HEK293 (cell line): ENCODE measurements at regions not wholly inside any gene's neighbourhood (a gene's known extent, or its start where the extent isn't known, plus 50 kb on each side); places are given as distances from the start of the nearest gene placed in this dataset.

Experiments used
- CTCF ChIA-PET: fragments of 350-600 bp; formaldehyde crosslinking; extraction: SDS; loops from one replicate; lab custom pipeline; 2021; ENCODE audit warnings: antibody characterized with exemption; lab: Yijun Ruan, JAX
- POLR2A ChIA-PET: fragments of 300-600 bp; formaldehyde crosslinking; extraction: SDS; loops from one replicate; lab custom pipeline; 2020; ENCODE audit warnings: antibody characterized with exemption, inconsistent platforms; lab: Yijun Ruan, JAX
- H3K27ac ChIP-seq: fragments of 200-500 bp; sonication (Bioruptor generic); 2 replicates; pipeline ENCODE4 v1.5.1; 2014; ENCODE audit warnings: low read depth, low read length, control low read depth, inconsistent platforms; ENCODE audit errors: extremely low read depth
- H3K36me3 ChIP-seq, 2 experiments: fragments of 200-500 bp in 1 of 2; sonication (Bioruptor generic) in 1 of 2; 1 replicate in 1 of 2; 2 replicates in 1 of 2; pipeline ENCODE4 v1.5.1; 2014 to 2017; ENCODE audit warnings: inconsistent platforms in 2 of 2, low read length in 2 of 2; ENCODE audit not compliant: control insufficient read depth in 2 of 2, insufficient read depth in 1 of 2
- H3K4me1 ChIP-seq: fragments of 200-500 bp; sonication (Bioruptor generic); 2 replicates; pipeline ENCODE4 v1.5.1; 2014; ENCODE audit warnings: mild to moderate bottlenecking, low read length, inconsistent platforms; ENCODE audit not compliant: control insufficient read depth, insufficient read depth
- H3K4me3 ChIP-seq: 2 replicates; pipeline ENCODE4 v1.5.1; 2011; ENCODE audit warnings: low read depth, mild to moderate bottlenecking, control low read depth, low read length, moderate library complexity
- H3K9me3 ChIP-seq: fragments of 200-500 bp; sonication (Bioruptor generic); 2 replicates; pipeline ENCODE4 v1.5.1; 2014; ENCODE audit warnings: low read depth, low read length, inconsistent platforms; ENCODE audit not compliant: control insufficient read depth, insufficient read depth
- BCL11A ChIP-seq: fragments of 450-650 bp; formaldehyde crosslinking; IDR thresholded peaks from 2 replicates; pipeline ENCODE4 v1.5.1; 2016; ENCODE audit warnings: low read depth, missing biosample characterization, missing genetic modification characterization
- CTCF ChIP-seq: fragments of 450-650 bp; formaldehyde crosslinking; IDR thresholded peaks from 2 replicates; pipeline ENCODE4 v1.5.1; 2016; ENCODE audit warnings: missing biosample characterization, missing genetic modification characterization
- EGR2 ChIP-seq: fragments of 450-650 bp; formaldehyde crosslinking; IDR thresholded peaks from 2 replicates; pipeline ENCODE4 v1.5.1; 2016; ENCODE audit warnings: low read depth, missing biosample characterization, missing genetic modification characterization
- GLI4 ChIP-seq: fragments of 450-650 bp; formaldehyde crosslinking; IDR thresholded peaks from 2 replicates; pipeline ENCODE4 v1.5.1; 2016; ENCODE audit warnings: missing biosample characterization, missing genetic modification characterization
- GLIS2 ChIP-seq: fragments of 450-650 bp; formaldehyde crosslinking; IDR thresholded peaks from 2 replicates; pipeline ENCODE4 v1.5.1; 2016; ENCODE audit warnings: missing biosample characterization, missing genetic modification characterization
- KLF8 ChIP-seq: fragments of 450-650 bp; formaldehyde crosslinking; IDR thresholded peaks from 2 replicates; pipeline ENCODE4 v1.5.1; 2016; ENCODE audit warnings: missing biosample characterization, missing genetic modification characterization
- KLF9 ChIP-seq: fragments of 450-650 bp; formaldehyde crosslinking; IDR thresholded peaks from 2 replicates; pipeline ENCODE4 v1.5.1; 2016; ENCODE audit warnings: missing biosample characterization, missing genetic modification characterization, low read depth
- OVOL3 ChIP-seq: fragments of 450-650 bp; formaldehyde crosslinking; IDR thresholded peaks from 2 replicates; pipeline ENCODE4 v1.5.1; 2016; ENCODE audit warnings: missing biosample characterization, missing genetic modification characterization
- ZBTB11 ChIP-seq: fragments of 450-650 bp; formaldehyde crosslinking; conservative IDR thresholded peaks from 2 replicates; pipeline ENCODE4 v1.5.1; 2016; ENCODE audit warnings: low read depth, missing biosample characterization, missing genetic modification characterization
- ZBTB21 ChIP-seq: fragments of 450-650 bp; formaldehyde crosslinking; IDR thresholded peaks from 2 replicates; pipeline ENCODE4 v1.5.1; 2017; ENCODE audit warnings: missing biosample characterization, missing genetic modification characterization
- ZFP41 ChIP-seq: fragments of 450-650 bp; formaldehyde crosslinking; IDR thresholded peaks from 2 replicates; pipeline ENCODE4 v1.5.1; 2016; ENCODE audit warnings: missing biosample characterization, missing genetic modification characterization, borderline replicate concordance
- ZNF155 ChIP-seq: fragments of 450-650 bp; formaldehyde crosslinking; IDR thresholded peaks from 2 replicates; pipeline ENCODE4 v1.5.1; 2016; ENCODE audit warnings: missing biosample characterization, missing genetic modification characterization
- ZNF366 ChIP-seq: fragments of 450-650 bp; formaldehyde crosslinking; conservative IDR thresholded peaks from 2 replicates; pipeline ENCODE4 v1.5.1; 2016; ENCODE audit warnings: missing biosample characterization, missing genetic modification characterization
- ZNF37A ChIP-seq: fragments of 450-650 bp; IDR thresholded peaks from 2 replicates; pipeline ENCODE4 v1.5.1; 2018; ENCODE audit warnings: missing biosample characterization, missing genetic modification characterization
- ZNF394 ChIP-seq: fragments of 450-650 bp; formaldehyde crosslinking; IDR thresholded peaks from 2 replicates; pipeline ENCODE4 v1.5.1; 2016; ENCODE audit warnings: missing biosample characterization, missing genetic modification characterization, mild to moderate bottlenecking, moderate library complexity, borderline replicate concordance
- ZNF416 ChIP-seq: fragments of 450-650 bp; formaldehyde crosslinking; IDR thresholded peaks from 2 replicates; pipeline ENCODE4 v1.5.1; 2016; ENCODE audit warnings: missing biosample characterization, missing genetic modification characterization
- ZNF488 ChIP-seq: fragments of 450-650 bp; formaldehyde crosslinking; IDR thresholded peaks from 2 replicates; pipeline ENCODE4 v1.5.1; 2016; ENCODE audit warnings: missing biosample characterization, missing genetic modification characterization
- ZNF645 ChIP-seq: fragments of 450-650 bp; formaldehyde crosslinking; IDR thresholded peaks from 2 replicates; pipeline ENCODE4; 2016; ENCODE audit warnings: missing biosample characterization, missing genetic modification characterization
- ZNF670 ChIP-seq: fragments of 450-650 bp; formaldehyde crosslinking; IDR thresholded peaks from 2 replicates; pipeline ENCODE4 v1.5.1; 2016; ENCODE audit warnings: missing biosample characterization, missing genetic modification characterization, low read depth
- ZSCAN30 ChIP-seq: fragments of 450-650 bp; IDR thresholded peaks from 2 replicates; pipeline ENCODE4 v1.5.1; 2018; ENCODE audit warnings: missing biosample characterization, mild to moderate bottlenecking, missing genetic modification characterization, moderate library complexity
- ZXDB ChIP-seq: fragments of 450-650 bp; formaldehyde crosslinking; IDR thresholded peaks from 2 replicates; pipeline ENCODE4 v1.5.1; 2016; ENCODE audit warnings: missing biosample characterization, missing genetic modification characterization
- TF ChIP-seq, protein P1 (sequence below): fragments of 450-650 bp; formaldehyde crosslinking; IDR thresholded peaks from 2 replicates; pipeline ENCODE4 v1.5.1; 2017; ENCODE audit warnings: missing biosample characterization, missing genetic modification characterization

- TF ChIP-seq, protein P1, sequence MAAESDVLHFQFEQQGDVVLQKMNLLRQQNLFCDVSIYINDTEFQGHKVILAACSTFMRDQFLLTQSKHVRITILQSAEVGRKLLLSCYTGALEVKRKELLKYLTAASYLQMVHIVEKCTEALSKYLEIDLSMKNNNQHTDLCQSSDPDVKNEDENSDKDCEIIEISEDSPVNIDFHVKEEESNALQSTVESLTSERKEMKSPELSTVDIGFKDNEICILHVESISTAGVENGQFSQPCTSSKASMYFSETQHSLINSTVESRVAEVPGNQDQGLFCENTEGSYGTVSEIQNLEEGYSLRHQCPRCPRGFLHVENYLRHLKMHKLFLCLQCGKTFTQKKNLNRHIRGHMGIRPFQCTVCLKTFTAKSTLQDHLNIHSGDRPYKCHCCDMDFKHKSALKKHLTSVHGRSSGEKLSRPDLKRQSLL = no peak
- TF ChIP-seq CTCF (tag by site-specific recombination) (no peak), ZFP41 (tag by site-specific recombination) (no peak), ZNF366 (tag by site-specific recombination) (no peak), ZNF155 (tag by site-specific recombination) (no peak)
Observed at GRCh38 chr4:60116592-60116991, 1083.5 kb upstream of the ADGRL3 start (continued).

DNA sequence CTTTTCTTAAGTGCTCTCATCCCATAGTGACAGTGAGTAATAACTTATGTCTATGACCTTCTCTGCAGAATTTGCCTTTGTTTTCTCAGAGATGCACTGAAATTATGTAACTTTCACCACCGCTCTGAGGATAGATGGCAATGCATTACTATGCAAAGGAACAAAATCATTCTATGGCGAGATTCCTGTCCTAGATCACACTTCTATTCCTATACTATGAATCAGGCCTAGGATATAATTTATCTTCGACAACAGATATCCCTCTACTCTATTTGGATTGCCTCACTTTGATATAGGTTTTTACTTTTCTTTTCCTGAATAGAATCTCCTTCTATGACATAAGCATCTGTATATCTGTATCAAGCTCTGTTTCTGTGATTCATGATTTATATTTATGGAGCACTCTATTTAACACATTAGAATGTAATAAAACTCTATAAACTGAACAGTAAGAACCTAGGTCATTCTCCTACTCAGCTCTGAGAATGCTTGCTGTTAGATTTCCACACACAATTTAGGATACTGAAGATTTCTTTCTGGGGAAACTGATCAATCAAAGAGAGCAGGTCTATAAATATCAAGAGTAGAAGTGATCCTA lies 1082.3 kb upstream of the ADGRL3 start:
- TF ChIP-seq ZBTB21 (tag by site-specific recombination) = no peak
- no peak for TF ChIP-seq ZSCAN30 (tag by site-specific recombination)
- no peak for TF ChIP-seq EGR2 (tag by site-specific recombination)
- no peaks in the 10 kb centered on the region for H3K9me3 ChIP-seq
- ChIA-PET POLR2A (no interaction called here), CTCF (no interaction called here)
- no peak overlapping the region for H3K27ac ChIP-seq
- H3K4me3 ChIP-seq = no peak overlapping the region
- no peaks in the 10 kb centered on the region for H3K4me1 ChIP-seq
- H3K36me3 ChIP-seq = no peaks in the 10 kb centered on the region

DNA sequence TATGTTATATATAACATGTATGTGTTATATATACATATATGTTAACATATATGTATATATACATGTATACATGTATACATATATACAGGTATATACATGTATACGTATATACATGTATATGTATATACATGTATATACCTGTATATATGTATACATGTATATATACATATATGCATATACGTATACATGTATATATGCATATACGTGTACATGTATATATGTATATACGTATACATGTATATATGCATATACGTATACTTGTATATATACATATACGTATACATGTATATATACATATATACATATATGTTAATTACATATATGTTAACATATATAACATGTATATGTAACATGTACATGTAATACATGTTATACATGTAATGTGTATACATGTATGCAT lies 1077.3 kb upstream of the ADGRL3 start:
- Histone ChIP-seq H3K4me3 (no peak overlapping the region), H3K4me1 (no peaks in the 10 kb centered on the region), H3K27ac (no peak overlapping the region), H3K36me3 (no peaks in the 10 kb centered on the region), H3K9me3 (no peaks in the 10 kb centered on the region)
- POLR2A ChIA-PET = no interaction called here
- CTCF ChIA-PET = no interaction called here
- TF ChIP-seq ZNF488 (tag by site-specific recombination) (no peak), ZNF416 (no peak), ZNF394 (tag by site-specific recombination) (no peak), ZNF645 (tag by site-specific recombination) (no peak), GLI4 (tag by site-specific recombination) (no peak), ZXDB (tag by site-specific recombination) (no peak), BCL11A (no peak), ZBTB11 (tag by site-specific recombination) (no peak), ZNF37A (tag by site-specific recombination) (no peak), KLF9 (tag by site-specific recombination) (no peak), ZNF670 (no peak), KLF8 (no peak), OVOL3 (tag by site-specific recombination) (no peak), GLIS2 (tag by site-specific recombination) (no peak)
